ENCODE measurements at regions not wholly inside any gene's neighbourhood (a gene's known extent, or its start where the extent isn't known, plus 50 kb on each side); places are given as distances from the start of the nearest gene placed in this dataset.

- no peak for TF ChIP-seq TCF12 (IDR thresholded peaks at IDR 0.05)
- TF ChIP-seq CTCF (IDR thresholded peaks at IDR 0.05), result no peak
- no peak for TF ChIP-seq USF2 (IDR thresholded peaks at IDR 0.05; ENCODE audit: borderline replicate concordance, low read depth, low read length)
- no peak for TF ChIP-seq YY1 (IDR thresholded peaks at IDR 0.05; ENCODE audit: low read depth)
- TF ChIP-seq GABPA (IDR thresholded peaks at IDR 0.05; ENCODE audit: low read depth), result no peak
These were observed 245.7 kb upstream of the CNTN4 start for GRCh38 chr3:1852950-1853349.
